ENCODE measurements at regions not wholly inside any gene's neighbourhood (a gene's known extent, or its start where the extent isn't known, plus 50 kb on each side); places are given as distances from the start of the nearest gene placed in this dataset.

DNA sequence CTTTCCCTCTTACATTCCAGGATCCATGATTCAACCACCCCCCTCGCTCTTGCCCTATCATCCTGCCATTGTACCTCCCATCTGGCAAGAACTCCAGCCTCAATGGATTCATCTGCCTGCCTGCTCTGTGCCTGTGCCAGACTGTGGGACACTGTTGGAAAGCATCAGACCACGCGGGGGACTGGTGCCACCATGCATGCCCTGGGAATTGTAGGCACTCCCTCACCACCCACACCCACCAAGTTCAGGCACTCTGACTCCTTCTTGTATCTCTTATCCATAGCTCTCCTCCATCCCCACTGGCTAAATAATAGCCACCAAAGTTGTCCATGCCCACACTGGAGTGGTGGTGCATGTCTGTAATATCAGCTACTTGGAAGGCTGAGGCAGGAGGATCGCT, 143.8 kb downstream of the TPRA1 start:
- no peak overlapping the region for H2AK9ac ChIP-seq (replicated peaks; ENCODE audit: low read depth, low read length, poor library complexity)
- H3K4ac ChIP-seq (ENCODE audit: low read depth, low read length) = no peak overlapping the region
- no peak overlapping the region for H3K27ac ChIP-seq (ENCODE audit: insufficient read depth, low read length)
- H3K36me3 ChIP-seq (ENCODE audit: control insufficient read depth, insufficient read depth, low read length) = no peaks in the 10 kb centered on the region
- in situ Hi-C loops (cut with MboI; ENCODE audit: low sequenced_read_pairs) (no loop called here), intact Hi-C loops (cut with micrococcal nuclease) (no loop called here), dilution Hi-C loops (cut with HindIII; ENCODE audit: low sequenced_read_pairs, unreplicated experiment) (no loop called here)
- H4K8ac ChIP-seq (ENCODE audit: low read depth in 2 of 2, low read length in 2 of 2) = no peak overlapping the region
- H4K5ac ChIP-seq (ENCODE audit: low read depth, low read length) = no peak overlapping the region
- no peaks in the 10 kb centered on the region for H4K20me1 ChIP-seq (ENCODE audit: insufficient read depth, low read length)
- H3K23ac ChIP-seq (ENCODE audit: low read depth, low read length) = no peak overlapping the region
- peaks cover 17% of the 10 kb centered on the region; the same call in 1 of the 2 replicates for H3K27me3 ChIP-seq (ENCODE audit: control insufficient read depth, insufficient read depth, low read length)
- H3K9me1 ChIP-seq (ENCODE audit: insufficient read depth, low read length) = no peaks in the 10 kb centered on the region
- ChIA-PET POLR2A (ENCODE audit: unreplicated experiment) (no interaction called here), CTCF (interaction anchor here (1.2 kb wide), 1 partner anchor 9 kb away, joined by 4 read pairs; no protein-coding TSS in a partner anchor)
- no peak overlapping the region for H3K4me2 ChIP-seq (ENCODE audit: low read depth, low read length)
- no peak overlapping the region for H4K91ac ChIP-seq (ENCODE audit: insufficient read depth, low read depth, low read length)
- no peak overlapping the region for H3K18ac ChIP-seq (ENCODE audit: low read depth, low read length)
- no peak overlapping the region for H2BK20ac ChIP-seq (ENCODE audit: low read depth, low read length)
- H2AK5ac ChIP-seq (ENCODE audit: low read depth, low read length) = no peak overlapping the region
- H3K4me1 ChIP-seq (ENCODE audit: control insufficient read depth, insufficient read depth, low read length) = no peaks in the 10 kb centered on the region
- ATAC-seq (ENCODE audit: low read depth) (no peak), DNase-seq (no peak)
- no peak overlapping the region for H3K56ac ChIP-seq (ENCODE audit: extremely low read depth, insufficient read depth, low read length)
- no TSS peak for BruUV-seq (replicated peaks)
- no peak overlapping the region for H2BK15ac ChIP-seq (ENCODE audit: low read depth, low read length)
- TF ChIP-seq RAD21 (IDR thresholded peaks at IDR 0.05; ENCODE audit: low read length) = no peak
- TF ChIP-seq MAZ (IDR thresholded peaks at IDR 0.05; ENCODE audit: borderline replicate concordance, low read depth, low read length) = no peak
- no peak for TF ChIP-seq POLR2A (IDR thresholded peaks at IDR 0.05; ENCODE audit: low read depth, low read length)
- no peak for TF ChIP-seq NFE2L2 (IDR thresholded peaks at IDR 0.05; ENCODE audit: low read depth, low read length)
- TF ChIP-seq, protein P1, sequence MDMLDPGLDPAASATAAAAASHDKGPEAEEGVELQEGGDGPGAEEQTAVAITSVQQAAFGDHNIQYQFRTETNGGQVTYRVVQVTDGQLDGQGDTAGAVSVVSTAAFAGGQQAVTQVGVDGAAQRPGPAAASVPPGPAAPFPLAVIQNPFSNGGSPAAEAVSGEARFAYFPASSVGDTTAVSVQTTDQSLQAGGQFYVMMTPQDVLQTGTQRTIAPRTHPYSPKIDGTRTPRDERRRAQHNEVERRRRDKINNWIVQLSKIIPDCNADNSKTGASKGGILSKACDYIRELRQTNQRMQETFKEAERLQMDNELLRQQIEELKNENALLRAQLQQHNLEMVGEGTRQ (IDR thresholded peaks at IDR 0.05; ENCODE audit: low read depth, low read length) = no peak
- TF ChIP-seq CHD1 (IDR thresholded peaks at IDR 0.05; ENCODE audit: low read depth, low read length) = no peak
- TF ChIP-seq CEBPB (IDR thresholded peaks at IDR 0.05; ENCODE audit: low read depth, low read length) = no peak
- TF ChIP-seq RCOR1 (IDR thresholded peaks at IDR 0.05; ENCODE audit: insufficient replicate concordance, low read length) = no peak
- TF ChIP-seq MXI1 (IDR thresholded peaks at IDR 0.05; ENCODE audit: borderline replicate concordance, low read depth, low read length) = no peak
- no peak for TF ChIP-seq FOS (IDR thresholded peaks at IDR 0.05; ENCODE audit: low read depth, low read length)
- no peak for TF ChIP-seq RFX5 (IDR thresholded peaks at IDR 0.05; ENCODE audit: low read depth, low read length)
- WGBS, 2 experiments (ENCODE audit: extremely low coverage in 2 of 2, insufficient read length in 1 of 2) = no CpG with 5 or more reads among the region's 4 CpGs
- H3K14ac ChIP-seq (replicated peaks; ENCODE audit: low read depth, low read length) = no peak overlapping the region
- H2BK120ac ChIP-seq (ENCODE audit: low read depth, low read length) = no peak overlapping the region
- no peak overlapping the region for H3K4me3 ChIP-seq (ENCODE audit: insufficient read depth, low read depth, low read length)
- H3K9ac ChIP-seq (ENCODE audit: low read depth, low read length) = no peak overlapping the region
- no peaks in the 10 kb centered on the region for H3K9me3 ChIP-seq (ENCODE audit: control insufficient read depth, insufficient read depth, low read length)
- no peaks in the 10 kb centered on the region for H3K79me1 ChIP-seq (ENCODE audit: low read depth in 1 of 2, low read length in 2 of 2)
- H2AFZ ChIP-seq (replicated peaks; ENCODE audit: low read length, poor library complexity) = no peak overlapping the region
- no peak overlapping the region for H2BK5ac ChIP-seq (ENCODE audit: low read depth, low read length, poor library complexity, severe bottlenecking)

Data from IMR-90 (cell line).